ENCODE measurements at regions not wholly inside any gene's neighbourhood (a gene's known extent, or its start where the extent isn't known, plus 50 kb on each side); places are given as distances from the start of the nearest gene placed in this dataset.
"Not testable (repeated sequence)": the region's sequence is repeated elsewhere in the genome, so short reads cannot be mapped to it uniquely, and the experiment has no call there.

DNA sequence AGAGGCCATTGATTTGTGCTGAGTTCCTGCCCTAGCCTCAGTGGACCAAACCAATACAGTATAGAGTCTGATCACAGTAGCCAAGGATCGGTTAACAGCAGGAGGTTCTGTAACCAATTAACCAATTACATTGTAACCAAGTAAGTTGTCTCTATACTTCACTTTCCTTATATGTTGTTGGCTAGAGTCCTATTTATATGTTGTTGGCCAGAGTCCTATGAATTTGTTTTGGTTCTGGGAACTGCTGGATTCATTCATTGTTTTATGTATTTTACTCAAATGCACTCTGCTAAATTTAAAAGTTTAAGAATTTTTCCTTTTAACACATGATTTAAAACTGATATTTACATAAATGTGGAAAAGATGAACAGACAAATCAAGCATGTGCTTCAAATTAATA, 597.4 kb upstream of the HS3ST5 start:
- DNase-seq (ENCODE audit: low read depth, low spot score), result no peak

DNA sequence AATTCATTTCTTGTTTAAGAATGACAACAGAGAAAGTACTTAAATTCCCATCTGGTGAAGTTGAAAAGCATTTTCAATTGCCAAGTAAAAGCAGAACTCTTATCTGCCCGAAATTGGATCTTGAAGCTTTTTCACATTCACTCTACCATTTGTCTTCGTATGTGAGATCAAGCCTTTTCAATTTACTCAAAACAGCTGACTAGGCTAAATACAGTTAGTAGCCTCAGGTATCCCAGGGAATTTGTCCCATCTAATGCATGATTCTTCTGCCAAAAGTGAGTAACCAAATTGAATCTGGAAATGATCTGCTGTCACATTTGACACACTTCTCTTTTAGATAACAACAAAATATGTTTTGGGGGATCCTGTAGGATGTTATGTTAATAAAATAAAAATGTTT, 596.8 kb upstream of the HS3ST5 start:
- DNase-seq (ENCODE audit: low read depth, low spot score), result no peak

DNA sequence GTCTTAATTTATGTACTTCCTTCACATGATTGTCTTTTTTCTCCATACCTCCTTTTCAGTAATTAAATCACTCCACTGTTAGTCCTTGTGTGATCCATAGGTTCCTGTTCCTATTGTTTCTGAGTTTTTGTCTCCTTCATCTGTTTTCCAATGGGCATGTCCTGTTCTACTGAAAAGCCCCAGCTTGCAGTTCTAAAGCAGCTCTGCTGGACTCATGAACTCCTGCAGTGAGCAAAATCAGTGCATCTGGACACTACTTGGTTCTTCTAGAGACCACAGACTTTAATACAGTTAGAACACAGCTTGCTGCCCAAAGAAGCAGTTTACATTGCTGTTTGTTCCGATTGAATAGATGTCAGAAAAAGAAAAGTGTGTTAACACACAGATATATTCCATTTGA, 593.3 kb upstream of the HS3ST5 start:
- DNase-seq (ENCODE audit: low read depth, low spot score), result no peak

DNA sequence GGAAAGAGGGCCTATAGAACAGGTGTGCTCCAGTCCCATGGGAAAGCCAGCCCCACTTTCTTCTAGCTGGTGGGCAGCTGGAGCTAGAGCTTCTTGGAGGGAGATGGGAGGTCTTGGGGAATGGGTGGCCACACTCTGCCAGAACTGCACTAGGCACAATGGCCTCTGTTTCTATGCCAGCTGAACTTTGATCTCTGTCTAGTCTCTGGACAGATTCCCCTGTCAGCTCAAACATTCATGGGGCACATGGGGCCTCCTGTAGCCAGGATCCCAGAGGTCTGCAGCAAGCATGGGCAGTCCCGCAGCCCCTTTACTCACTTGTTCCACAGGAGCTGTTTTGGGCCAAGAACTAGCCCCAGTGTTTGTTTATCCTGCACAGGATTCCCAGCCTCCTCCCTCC, 591.3 kb upstream of the HS3ST5 start:
- no peak for DNase-seq (ENCODE audit: low read depth, low spot score)

DNA sequence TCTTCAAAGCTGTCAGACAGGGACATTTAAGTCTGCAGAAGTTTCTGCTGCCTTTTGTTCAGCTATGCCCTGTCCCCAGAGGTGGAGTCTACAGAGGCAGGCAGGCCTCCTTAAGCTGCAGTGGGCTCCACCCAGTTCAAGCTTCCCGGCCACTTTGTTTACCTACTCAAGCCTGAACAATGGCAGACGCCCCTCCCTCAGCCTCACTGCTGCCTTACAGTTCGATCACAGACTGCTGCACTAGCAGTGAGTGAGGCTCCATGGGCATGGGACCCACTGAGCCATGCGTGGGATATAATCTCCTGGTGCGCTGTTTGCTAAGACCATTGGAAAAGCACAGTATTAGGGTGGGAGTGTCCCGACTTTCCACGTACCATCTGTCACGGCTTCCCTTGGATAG, 585.9 kb upstream of the HS3ST5 start:
- DNase-seq (ENCODE audit: low read depth, low spot score), result not testable (repeated sequence)

DNA sequence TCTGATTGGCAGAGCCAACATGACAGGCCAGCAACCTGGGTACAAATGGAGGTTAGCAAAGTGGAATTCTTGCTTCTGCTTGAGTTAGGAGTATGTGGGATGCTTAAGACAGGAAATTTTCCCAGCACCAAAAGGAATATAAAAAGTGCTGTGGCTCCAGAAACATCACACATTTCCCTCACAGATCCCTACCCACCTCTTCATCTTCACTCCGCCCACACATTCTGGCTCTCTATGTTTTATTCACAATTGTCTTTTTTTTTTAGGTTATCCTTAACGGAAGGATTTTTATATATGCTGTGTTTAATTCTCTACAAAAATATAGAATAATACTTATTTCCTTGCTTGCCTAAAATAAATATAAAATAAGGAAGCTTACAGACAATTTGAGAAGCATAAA, 563.3 kb upstream of the HS3ST5 start:
- DNase-seq (ENCODE audit: low read depth, low spot score), result no peak

DNA sequence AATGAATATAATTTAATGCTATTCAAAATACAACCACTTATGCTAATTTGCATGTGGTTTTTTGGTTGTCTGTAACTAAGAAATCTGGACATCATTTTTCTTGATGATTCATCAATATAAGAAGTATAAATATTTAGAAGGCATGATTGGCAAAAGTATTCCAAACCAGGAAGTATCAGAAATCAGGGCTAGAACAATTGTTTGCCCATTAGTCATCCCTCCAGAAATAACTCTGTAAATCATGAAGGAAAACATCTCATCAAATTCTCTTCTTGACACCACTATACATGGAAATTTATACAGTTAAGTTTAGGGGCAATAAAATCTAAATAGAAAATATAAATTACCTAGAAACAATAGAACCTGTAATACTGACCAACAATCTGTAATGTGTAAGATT, 554.7 kb upstream of the HS3ST5 start:
- DNase-seq (ENCODE audit: low read depth, low spot score), result no peak

DNA sequence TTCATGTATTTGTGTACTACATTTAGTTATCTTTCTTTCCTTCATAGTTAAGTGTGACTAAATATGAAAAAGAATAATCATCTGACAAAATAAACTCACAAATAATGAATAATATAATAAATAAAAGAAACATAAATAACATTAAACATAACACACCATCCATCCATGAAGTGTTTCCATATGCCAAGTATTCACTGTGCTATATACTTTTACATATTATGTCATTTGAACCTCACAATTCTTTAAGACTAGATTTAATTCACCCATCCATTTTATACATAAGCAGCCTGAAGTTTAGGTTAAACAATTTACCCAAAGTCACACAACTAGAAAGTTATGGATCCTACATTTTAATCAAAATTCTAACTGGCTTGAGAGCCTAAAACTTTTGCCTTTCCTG, 549.4 kb upstream of the HS3ST5 start:
- no peak for DNase-seq (ENCODE audit: low read depth, low spot score)

DNA sequence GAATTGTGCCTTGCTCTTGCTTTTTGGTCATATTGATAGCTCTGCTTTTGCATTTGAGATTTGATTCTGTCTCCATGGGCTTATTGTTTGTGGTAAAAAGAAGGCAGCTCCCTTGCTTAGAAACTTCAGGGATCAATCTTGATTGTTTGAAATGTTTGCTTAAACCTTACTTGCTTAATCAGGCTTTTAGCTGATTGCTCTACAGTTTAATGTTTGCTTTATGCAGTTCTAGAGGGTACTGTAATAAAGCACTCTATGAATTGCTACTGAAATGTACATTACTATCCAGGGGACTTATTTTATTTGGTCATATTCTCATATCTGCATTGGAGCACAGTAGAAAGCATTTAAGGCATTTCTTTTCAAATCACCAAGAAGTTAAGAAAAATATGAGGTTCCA, 545.4 kb upstream of the HS3ST5 start:
- no peak for DNase-seq (ENCODE audit: low read depth, low spot score)

DNA sequence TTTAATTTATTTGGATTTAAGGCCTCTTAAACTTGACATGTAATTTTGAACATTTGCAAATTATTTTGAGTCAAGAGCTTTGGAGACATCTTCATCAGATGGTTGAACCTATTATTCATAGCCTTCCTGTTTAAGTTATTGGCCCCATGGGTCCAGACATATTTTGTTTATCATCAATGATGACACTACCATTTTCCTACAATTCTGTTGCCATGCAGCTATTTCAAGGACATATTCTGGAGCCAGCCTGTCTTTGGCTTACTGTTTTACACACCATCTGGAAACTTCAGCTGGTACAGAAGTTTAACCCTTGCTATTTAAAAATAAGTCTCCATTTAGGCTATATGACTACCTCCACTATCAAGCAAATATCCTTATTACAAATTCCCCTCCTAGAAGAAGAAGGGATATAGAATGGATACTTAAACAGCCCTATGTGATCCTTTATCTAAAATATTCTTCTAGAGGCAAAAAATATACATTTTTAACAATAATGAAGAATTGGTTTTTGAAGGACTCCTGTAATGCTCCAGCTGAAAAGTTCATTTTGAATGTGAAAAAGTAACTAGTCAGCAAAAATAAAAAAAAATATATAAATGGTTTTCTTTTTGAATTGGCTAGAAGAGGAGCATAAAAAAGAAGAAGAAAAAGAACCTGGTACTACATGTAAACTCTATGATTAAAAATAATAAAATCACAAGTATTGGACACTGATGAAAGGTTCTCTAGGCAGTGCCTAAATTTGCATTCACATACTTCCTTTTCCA, 544.0 kb upstream of the HS3ST5 start:
- no peak for DNase-seq (ENCODE audit: low read depth, low spot score)

DNA sequence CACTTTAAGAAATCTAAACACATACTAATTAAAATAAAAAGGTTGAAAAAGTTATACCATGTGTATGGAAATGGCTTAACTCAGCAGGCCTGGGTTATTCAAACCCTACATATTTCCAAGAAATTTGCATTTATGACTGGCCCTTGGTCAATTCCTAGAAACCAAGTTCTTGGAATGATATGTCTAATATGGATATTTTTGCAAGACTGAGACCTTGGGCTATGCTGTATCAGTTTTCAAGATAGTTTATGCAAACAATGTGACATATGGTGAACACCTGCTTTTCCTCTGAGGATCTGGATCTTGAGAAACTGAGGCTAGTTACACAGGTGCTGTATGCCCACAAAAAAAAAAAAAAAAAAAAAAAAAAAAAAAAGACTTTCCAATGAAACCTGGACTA, 536.9 kb upstream of the HS3ST5 start:
- no peak for DNase-seq (ENCODE audit: low read depth, low spot score)

DNA sequence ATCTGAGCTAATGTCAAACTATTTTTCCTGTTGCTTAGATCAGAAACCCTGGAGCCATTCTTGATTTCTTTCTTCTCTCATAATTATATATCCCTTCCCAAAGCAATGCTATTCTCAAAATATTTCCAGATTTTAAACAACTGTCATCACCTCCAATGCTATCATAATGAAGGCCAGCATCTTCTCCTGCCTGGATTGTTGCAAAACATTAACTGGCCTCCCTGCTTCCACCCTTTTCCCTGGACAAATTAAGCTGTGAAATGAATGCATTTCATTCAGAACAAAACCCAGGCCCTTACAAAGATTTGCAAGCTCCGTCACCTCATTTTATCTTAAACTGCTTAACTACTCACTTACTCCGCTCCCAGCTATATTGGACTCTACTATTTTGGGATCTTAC, 535.3 kb upstream of the HS3ST5 start:
- no peak for DNase-seq (ENCODE audit: low read depth, low spot score)

DNA sequence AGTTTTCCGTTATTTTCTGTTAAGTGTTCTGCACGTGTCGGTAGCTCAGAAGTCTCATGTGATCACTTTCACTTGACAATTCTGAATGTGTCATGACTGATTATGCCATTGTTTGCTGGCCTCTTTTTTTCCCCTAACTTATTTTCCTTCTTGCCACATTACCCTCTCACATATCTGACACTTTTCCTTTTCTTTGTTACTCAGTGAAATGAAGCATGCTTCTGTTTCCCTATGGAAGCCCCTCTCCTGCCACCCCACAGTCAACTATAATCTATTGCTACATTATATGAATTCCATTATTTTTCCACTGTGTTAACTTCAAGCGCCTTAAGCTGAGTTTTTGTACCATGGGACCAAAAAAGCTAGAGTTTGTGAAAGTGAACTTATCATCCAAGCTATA, 531.6 kb upstream of the HS3ST5 start:
- no peak for DNase-seq (ENCODE audit: low read depth, low spot score)

DNA sequence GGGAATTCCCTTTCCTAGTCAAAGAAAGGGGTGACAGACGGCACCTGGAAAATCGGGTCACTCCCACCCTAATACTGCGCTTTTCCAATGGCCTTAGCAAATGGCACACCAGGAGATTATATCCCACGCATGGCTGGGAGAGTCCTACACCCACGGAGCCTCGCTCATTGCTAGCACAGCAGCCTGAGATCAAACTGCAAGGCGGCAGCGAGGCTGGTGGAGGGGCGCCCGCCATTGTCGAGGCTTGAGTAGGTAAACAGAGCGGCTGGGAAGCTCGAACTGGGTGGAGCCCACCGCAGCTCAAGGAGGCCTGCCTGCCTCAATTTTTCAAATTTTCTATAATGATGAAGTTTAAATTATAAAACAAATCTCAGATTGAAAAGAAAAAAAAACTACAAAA, 522.7 kb upstream of the HS3ST5 start:
- DNase-seq (ENCODE audit: low read depth, low spot score), result not testable (repeated sequence)

DNA sequence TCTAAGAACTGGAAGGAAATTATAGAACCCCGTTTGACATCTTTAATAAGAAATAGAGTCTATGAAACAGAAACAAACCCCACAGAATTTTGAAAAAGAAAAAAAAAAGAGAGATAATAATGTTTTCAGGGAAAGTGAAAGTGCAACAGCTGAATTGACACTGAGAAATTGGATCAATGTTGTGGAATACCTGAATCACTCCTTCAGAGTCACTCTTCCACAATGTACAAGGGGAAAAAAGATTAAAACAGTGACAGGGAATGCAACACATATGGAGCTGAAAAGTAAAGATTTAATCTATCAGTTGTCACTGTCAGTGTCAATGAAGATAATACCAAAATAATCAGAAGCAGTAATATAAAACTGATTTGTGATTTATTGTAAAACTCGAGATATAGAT, 520.8 kb upstream of the HS3ST5 start:
- DNase-seq (ENCODE audit: low read depth, low spot score), result no peak

DNA sequence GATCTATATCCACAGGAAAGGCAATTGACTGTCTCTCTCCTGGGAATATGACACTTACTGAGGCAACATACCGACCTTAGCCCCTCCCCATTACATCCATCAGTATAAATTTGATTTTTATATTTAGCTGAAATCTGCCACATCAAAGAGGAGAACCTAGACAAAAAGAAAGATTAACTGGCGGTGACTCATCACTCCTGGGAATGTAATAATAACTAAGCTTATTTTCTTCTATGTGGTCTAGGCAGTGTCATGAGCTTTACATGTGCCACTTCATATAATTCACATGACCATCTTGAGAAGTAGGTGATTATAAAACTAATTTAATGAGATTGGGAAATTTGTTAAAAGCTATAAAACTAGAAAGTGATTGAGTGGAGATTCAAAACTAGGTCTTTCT, 520.0 kb upstream of the HS3ST5 start:
- no peak for DNase-seq (ENCODE audit: low read depth, low spot score)

DNA sequence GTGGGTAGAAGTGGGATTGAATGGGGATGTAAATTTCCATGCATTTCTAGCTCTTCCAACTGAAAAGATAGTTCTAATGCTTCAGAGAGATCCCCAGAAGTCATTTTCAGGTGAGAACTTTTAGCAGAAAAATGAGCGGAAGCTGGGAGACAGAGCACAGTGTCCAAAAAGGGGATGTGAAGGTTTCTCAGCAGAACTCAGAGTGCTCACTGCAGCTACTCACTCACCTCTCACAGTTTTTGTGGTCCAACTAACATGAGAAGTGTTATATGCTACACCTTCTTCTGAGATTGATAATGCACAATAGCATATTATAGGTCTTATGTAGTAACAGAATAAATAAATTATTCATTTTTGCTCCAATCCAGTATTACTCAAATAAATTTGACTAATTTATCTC, 519.2 kb upstream of the HS3ST5 start:
- no peak for DNase-seq (ENCODE audit: low read depth, low spot score)

DNA sequence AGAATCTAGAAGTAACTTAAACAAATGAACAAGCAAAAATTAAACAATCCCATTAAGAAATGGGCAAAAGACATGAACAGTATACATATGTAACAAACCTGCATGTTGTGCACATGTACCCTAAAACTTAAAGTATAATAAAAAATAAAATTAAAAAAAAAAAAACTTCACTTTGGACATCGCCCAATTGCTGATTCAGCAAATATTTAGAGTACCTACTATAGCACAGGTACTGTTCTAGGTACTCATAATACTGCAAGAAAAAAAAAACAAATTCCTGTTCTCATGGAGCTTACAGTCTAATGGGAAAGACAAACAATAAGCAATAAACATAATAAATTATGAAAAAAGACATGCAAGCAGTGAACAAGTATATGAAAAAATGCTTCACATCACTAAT, 501.5 kb upstream of the HS3ST5 start:
- no peak for DNase-seq (ENCODE audit: low read depth, low spot score)

DNA sequence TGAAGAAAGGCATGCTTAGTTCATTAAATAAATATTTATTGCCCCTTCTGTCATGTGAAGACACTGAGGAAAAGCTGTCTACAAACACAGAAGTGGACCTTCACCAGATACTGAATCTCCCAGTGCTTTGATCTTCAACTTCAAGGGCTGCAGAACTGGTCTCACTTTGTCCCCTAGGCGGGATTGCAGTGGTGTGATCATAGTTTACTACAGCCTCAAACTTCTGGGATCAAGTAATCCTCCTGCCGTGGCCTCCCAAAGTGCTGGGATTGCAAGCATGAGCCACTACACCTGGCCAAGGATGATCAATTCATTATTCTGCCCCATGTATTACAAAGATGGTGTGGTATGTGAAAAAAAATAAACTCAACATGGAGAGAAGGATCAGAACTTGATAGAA, 496.2 kb upstream of the HS3ST5 start:
- no peak for DNase-seq (ENCODE audit: low read depth, low spot score)

DNA sequence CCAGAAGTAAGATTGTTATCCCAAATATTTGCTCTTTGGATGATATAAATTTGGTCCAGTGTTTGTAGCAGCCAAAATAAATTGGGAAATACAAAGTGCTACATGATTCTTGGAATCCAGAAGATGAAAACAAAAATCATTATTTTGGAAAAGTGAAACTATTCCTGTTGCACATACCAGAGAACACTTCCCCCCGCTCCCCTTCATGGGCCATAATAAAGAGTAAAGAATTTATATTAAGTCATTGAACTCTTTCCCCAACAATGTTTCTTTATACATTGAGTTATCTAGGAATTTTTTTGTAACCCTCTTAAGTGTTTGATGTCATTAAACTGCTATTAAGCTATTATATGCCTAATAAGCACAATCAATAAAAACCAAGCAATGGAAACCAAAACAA, 490.4 kb upstream of the HS3ST5 start:
- no peak for DNase-seq (ENCODE audit: low read depth, low spot score)

DNA sequence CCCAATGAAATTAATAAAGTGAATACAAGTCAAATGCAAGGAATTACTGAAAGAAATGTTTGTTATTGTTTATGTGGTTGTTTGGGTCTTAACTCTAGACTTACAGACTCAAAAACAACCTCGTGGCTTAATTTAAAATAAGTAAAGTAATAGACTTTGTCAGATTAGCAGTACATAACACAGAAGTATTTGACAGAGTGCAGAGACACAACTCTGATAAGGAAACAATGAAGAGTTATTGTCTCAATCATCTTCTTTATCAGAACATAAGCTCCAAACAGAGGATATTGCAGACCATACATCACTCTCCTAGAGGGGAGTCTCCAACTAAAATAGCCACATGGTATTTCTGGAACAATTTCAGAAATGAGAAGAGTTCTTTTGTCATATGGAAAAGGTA, 487.7 kb upstream of the HS3ST5 start:
- DNase-seq (ENCODE audit: low read depth, low spot score), result no peak

DNA sequence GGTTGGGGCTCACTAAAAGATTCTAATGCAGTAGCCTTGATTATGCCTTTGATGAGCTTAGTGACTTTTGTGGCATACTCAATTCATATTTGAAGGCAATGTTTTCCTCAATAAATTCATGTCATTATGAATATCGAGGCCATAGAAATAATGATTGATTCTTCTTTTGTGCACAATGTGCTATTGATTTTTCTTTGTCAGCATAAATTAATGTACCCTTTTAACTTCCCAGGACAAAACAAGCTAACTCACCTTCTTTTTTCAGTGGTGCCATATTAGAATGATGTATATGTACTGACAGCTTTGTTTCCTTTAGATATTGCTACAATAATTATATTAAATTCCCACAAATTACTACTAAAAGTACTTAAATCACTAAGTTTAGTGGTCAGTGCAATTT, 484.3 kb upstream of the HS3ST5 start:
- no peak for DNase-seq (ENCODE audit: low read depth, low spot score)

DNA sequence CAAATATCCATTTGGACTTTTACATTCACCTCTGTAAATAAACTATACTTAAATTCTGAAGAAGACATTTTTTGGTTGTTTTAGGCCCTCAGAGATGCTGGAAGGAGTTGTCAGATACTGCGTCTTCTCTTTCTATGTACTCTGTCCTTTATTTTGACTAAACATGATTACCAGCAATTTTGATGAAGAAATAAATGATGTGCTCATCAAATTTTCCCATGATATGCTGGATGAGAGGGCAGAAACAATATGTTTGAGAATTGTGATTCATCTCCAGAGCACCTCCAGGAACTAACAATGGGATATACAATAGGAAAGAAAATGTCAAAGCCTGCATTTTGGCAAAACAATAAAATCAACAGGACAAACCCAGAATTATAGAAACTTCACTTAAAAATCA, 481.6 kb upstream of the HS3ST5 start:
- DNase-seq (ENCODE audit: low read depth, low spot score), result no peak

DNA sequence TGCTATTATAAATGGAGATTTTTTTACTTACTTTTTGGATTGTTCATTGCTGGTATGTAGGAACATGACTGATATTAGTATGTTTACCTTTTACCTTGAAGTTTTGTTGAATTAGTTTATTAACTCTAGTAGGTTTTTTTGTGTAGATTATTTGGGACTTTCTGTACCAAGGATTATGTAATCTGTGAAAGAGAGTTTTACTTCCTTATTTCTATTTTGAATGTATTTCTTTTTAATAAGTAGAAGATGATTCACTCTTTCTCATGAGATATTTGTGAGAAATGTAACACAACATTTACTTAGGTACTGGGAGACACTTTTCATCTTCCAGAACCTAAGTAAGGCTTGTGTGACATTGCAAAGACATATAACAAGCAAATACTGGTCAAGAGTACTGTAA, 473.9 kb upstream of the HS3ST5 start:
- DNase-seq (ENCODE audit: low read depth, low spot score), result no peak
